Osteoblast (primary cell): ENCODE measurements at regions not wholly inside any gene's neighbourhood (a gene's known extent, or its start where the extent isn't known, plus 50 kb on each side); places are given as distances from the start of the nearest gene placed in this dataset.

Experiments
- DNase-seq: peaks from one replicate; pipeline ENCODE4 v3.0.0; 2011; ENCODE audit warnings: low spot score, mixed read lengths; ENCODE audit not compliant: insufficient read length; ENCODE audit errors: missing footprints
- H2AFZ ChIP-seq: 2 replicates; pipeline ENCODE4 v1.6.0; 2011; ENCODE audit warnings: mild to moderate bottlenecking, low read length
- H3K27ac ChIP-seq: 2 replicates; pipeline ENCODE4 v1.5.1; 2011; ENCODE audit warnings: mild to moderate bottlenecking, low read depth, low read length, moderate library complexity
- H3K27me3 ChIP-seq: 2 replicates; pipeline ENCODE4 v1.6.0; 2012; ENCODE audit warnings: mild to moderate bottlenecking, control low read depth, inconsistent platforms, low read length, moderate library complexity; ENCODE audit not compliant: insufficient read depth
- H3K36me3 ChIP-seq: 2 replicates; pipeline ENCODE4 v1.5.1; 2011; ENCODE audit warnings: mild to moderate bottlenecking, low read length, control low read depth, moderate library complexity; ENCODE audit not compliant: insufficient read depth
- H3K4me1 ChIP-seq: 2 replicates; pipeline ENCODE4 v1.5.1; 2011; ENCODE audit warnings: mild to moderate bottlenecking, low read length, control low read depth, moderate library complexity; ENCODE audit not compliant: insufficient read depth
- H3K4me2 ChIP-seq: 2 replicates; pipeline ENCODE4 v1.6.0; 2011; ENCODE audit warnings: mild to moderate bottlenecking, low read length; ENCODE audit not compliant: insufficient read depth
- H3K4me3 ChIP-seq: fragments of 200-600 bp; sonication (generic); 3 replicates; pipeline ENCODE4 v1.5.1; 2012; ENCODE audit warnings: mild to moderate bottlenecking, low read length, inconsistent platforms; ENCODE audit not compliant: insufficient read depth
- H3K79me2 ChIP-seq: 2 replicates; pipeline ENCODE4 v1.6.0; 2012; ENCODE audit warnings: mild to moderate bottlenecking, low read length, control low read depth, inconsistent platforms; ENCODE audit not compliant: insufficient read depth
- H3K9me3 ChIP-seq: 2 replicates; pipeline ENCODE4 v1.5.1; 2011; ENCODE audit warnings: low read depth, low read length, control low read depth
- H4K20me1 ChIP-seq: 2 replicates; pipeline ENCODE4 v1.6.0; 2012; ENCODE audit warnings: mild to moderate bottlenecking, low read length, control low read depth; ENCODE audit not compliant: insufficient read depth
- CTCF ChIP-seq: IDR thresholded peaks from 2 replicates; pipeline ENCODE4 v1.5.1; 2011; ENCODE audit warnings: mild to moderate bottlenecking, low read depth, low read length, moderate library complexity; ENCODE audit errors: extremely low read depth

GRCh38 chr3:68123231-68123630 is 468.8 kb upstream of the SUCLG2 start:
- Histone ChIP-seq H3K9me3 (peaks cover 4% of the 10 kb centered on the region), H3K27ac (no peak overlapping the region), H4K20me1 (no peaks in the 10 kb centered on the region), H3K4me3 (no peak overlapping the region), H2AFZ (no peak overlapping the region), H3K36me3 (no peaks in the 10 kb centered on the region), H3K4me1 (no peaks in the 10 kb centered on the region), H3K27me3 (no peaks in the 10 kb centered on the region), H3K79me2 (no peaks in the 10 kb centered on the region), H3K4me2 (no peak overlapping the region)
- no peak for TF ChIP-seq CTCF
- DNase-seq, result no peak

- Histone ChIP-seq H3K4me2 (no peak overlapping the region), H2AFZ (no peak overlapping the region), H3K27ac (no peak overlapping the region), H3K27me3 (no peaks in the 10 kb centered on the region), H3K4me3 (no peak overlapping the region), H3K9me3 (no peaks in the 10 kb centered on the region), H3K4me1 (no peaks in the 10 kb centered on the region), H3K79me2 (no peaks in the 10 kb centered on the region), H4K20me1 (no peaks in the 10 kb centered on the region), H3K36me3 (no peaks in the 10 kb centered on the region)
- no peak for TF ChIP-seq CTCF
- DNase-seq, result no peak
These were observed 466.9 kb upstream of the SUCLG2 start for GRCh38 chr3:68121287-68121686.

GRCh38 chr3:68116580-68116979 is 462.2 kb upstream of the SUCLG2 start:
- H3K79me2 ChIP-seq, result no peaks in the 10 kb centered on the region
- no peak overlapping the region for H3K4me3 ChIP-seq
- no peak overlapping the region for H2AFZ ChIP-seq
- H3K36me3 ChIP-seq, result no peaks in the 10 kb centered on the region
- H3K4me2 ChIP-seq, result no peak overlapping the region
- no peaks in the 10 kb centered on the region for H3K4me1 ChIP-seq
- TF ChIP-seq CTCF, result no peak
- H3K9me3 ChIP-seq, result no peaks in the 10 kb centered on the region
- no peak overlapping the region for H3K27ac ChIP-seq
- H4K20me1 ChIP-seq, result no peaks in the 10 kb centered on the region
- H3K27me3 ChIP-seq, result no peaks in the 10 kb centered on the region
- no peak for DNase-seq

- no peak overlapping the region for H3K27ac ChIP-seq
- no peak overlapping the region for H2AFZ ChIP-seq
- H3K4me1 ChIP-seq, result no peaks in the 10 kb centered on the region
- H3K27me3 ChIP-seq, result no peaks in the 10 kb centered on the region
- H3K36me3 ChIP-seq, result no peaks in the 10 kb centered on the region
- DNase-seq, result no peak
- H3K4me3 ChIP-seq, result no peak overlapping the region
- H4K20me1 ChIP-seq, result no peaks in the 10 kb centered on the region
- TF ChIP-seq CTCF, result no peak
- no peak overlapping the region for H3K4me2 ChIP-seq
- no peaks in the 10 kb centered on the region for H3K79me2 ChIP-seq
- no peaks in the 10 kb centered on the region for H3K9me3 ChIP-seq
These were observed 449.4 kb upstream of the SUCLG2 start for GRCh38 chr3:68103811-68104210.
